Uterus (tissue), 3 donors: ENCODE measurements at regions not wholly inside any gene's neighbourhood (a gene's known extent, or its start where the extent isn't known, plus 50 kb on each side); places are given as distances from the start of the nearest gene placed in this dataset.

Experiments
- DNase-seq, 2 donors: peaks; one replicate each; pipeline ENCODE4 v3.0.0-alpha.2; 2019 to 2020
- H3K27ac ChIP-seq, 2 donors: fragments of 200-600 bp; sonication (generic); 1 replicate in 1 of 2; 2 replicates in 1 of 2; pipeline ENCODE4 v1.5.1; 2016 to 2018
- H3K27me3 ChIP-seq, 2 donors: fragments of 200-600 bp; sonication (generic); one replicate each; pipeline ENCODE4 v1.5.1; 2018 to 2019; ENCODE audit warnings: control low read depth in 1 of 2
- H3K36me3 ChIP-seq, 2 donors: fragments of 200-600 bp; sonication (generic); one replicate each; pipeline ENCODE4 v1.5.1; 2019; ENCODE audit warnings: control low read depth in 1 of 2
- H3K4me1 ChIP-seq, 2 donors: fragments of 200-600 bp; sonication (generic); one replicate each; pipeline ENCODE4 v1.5.1; 2018 to 2019; ENCODE audit warnings: control low read depth in 1 of 2
- H3K4me3 ChIP-seq, 2 donors: fragments of 200-600 bp; sonication (generic); 1 replicate in 1 of 2; 2 replicates in 1 of 2; pipeline ENCODE4 v1.5.1; 2018 to 2019; ENCODE audit warnings: mild to moderate bottlenecking in 1 of 2
- H3K9me3 ChIP-seq, 2 donors: fragments of 200-600 bp; sonication (generic); one replicate each; pipeline ENCODE4 v1.5.1; 2019; ENCODE audit warnings: control low read depth in 1 of 2
- CTCF ChIP-seq, 4 experiments: fragments of 200-600 bp in 2 of 4; fragments of 450-650 bp in 2 of 4; sonication (generic) in 2 of 4; IDR thresholded peaks; one replicate each; pipeline ENCODE4 v1.5.1; 2016 to 2019; ENCODE audit warnings: antibody characterized with exemption in 4 of 4, mild to moderate bottlenecking in 2 of 4, moderate library complexity in 1 of 4
- POLR2A ChIP-seq, 2 donors: fragments of 450-650 bp; IDR thresholded peaks; one replicate each; pipeline ENCODE4 v1.6.1; 2016; ENCODE audit warnings: antibody characterized with exemption in 2 of 2, mild to moderate bottlenecking in 1 of 2, moderate library complexity in 1 of 2
- intact Hi-C: fragments of 100-400 bp; cut with DNase I; formaldehyde crosslinking; loops from one replicate; pipeline ENCODE4 v1.15.1; 2023; ENCODE audit warnings: low total_unique reads
- donor health status: DM: yes; HTN: yes; CAD: no.

DNA sequence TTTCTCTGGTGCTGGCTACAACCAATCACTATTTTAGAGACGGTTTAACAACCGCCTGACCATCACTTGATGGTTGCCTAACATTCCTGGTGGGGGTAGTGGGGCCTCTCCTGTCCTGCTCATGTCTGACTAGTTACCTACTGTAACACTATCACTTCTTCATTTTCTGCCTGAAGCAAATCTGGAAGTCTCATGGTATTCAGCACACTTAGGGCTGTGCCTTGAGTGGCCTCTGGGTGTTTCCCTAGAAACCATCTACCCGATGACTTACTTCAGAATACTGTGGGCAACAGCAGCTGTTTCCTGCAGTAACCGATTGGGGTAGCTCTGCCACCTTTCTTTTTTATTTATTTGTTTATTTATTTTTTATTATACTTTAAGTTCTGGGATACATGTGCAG, 880.1 kb upstream of the INTU start:
- Histone ChIP-seq H3K27ac (no peak overlapping the region), H3K27me3 (no peaks in the 10 kb centered on the region), H3K9me3 (no peaks in the 10 kb centered on the region), H3K4me3 (no peak overlapping the region), H3K4me1 (no peaks in the 10 kb centered on the region), H3K36me3 (no peaks in the 10 kb centered on the region)
- TF ChIP-seq POLR2A (IDR thresholded peaks at IDR 0.05) (no peak), CTCF (IDR thresholded peaks at IDR 0.05) (no peak)
- intact Hi-C loops, result no loop called here
- DNase-seq, result no peak

DNA sequence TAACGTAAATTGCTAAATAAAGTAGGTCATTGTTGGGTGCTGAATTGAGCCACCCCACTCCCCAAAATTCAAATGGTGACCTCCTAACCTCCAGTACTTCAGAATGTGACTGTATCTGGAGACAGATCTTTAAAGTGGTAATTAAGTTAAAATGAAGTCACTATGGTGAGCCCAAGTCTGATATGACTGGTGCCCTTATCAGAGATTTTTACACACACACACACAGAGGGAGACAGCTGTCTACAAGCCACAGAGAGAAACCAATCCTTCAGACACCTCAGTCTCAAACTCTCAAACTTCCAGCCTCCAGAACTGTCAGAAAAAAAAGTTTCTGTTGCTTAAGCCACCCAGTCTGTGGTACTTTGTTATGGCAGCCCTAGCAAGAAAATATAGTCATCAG, 879.2 kb upstream of the INTU start:
- Histone ChIP-seq H3K9me3 (no peaks in the 10 kb centered on the region), H3K27ac (no peak overlapping the region), H3K27me3 (no peaks in the 10 kb centered on the region), H3K4me3 (no peak overlapping the region), H3K4me1 (no peaks in the 10 kb centered on the region), H3K36me3 (no peaks in the 10 kb centered on the region)
- intact Hi-C loops, result no loop called here
- TF ChIP-seq CTCF (IDR thresholded peaks at IDR 0.05) (no peak), POLR2A (IDR thresholded peaks at IDR 0.05) (no peak)
- DNase-seq, result no peak

GRCh38 chr4:126755506-126755905, 877.3 kb upstream of the INTU start:
- H3K27me3 ChIP-seq, result no peaks in the 10 kb centered on the region
- no peak for DNase-seq
- intact Hi-C loops, result no loop called here
- no peaks in the 10 kb centered on the region for H3K4me1 ChIP-seq
- no peak overlapping the region for H3K27ac ChIP-seq
- H3K36me3 ChIP-seq, result no peaks in the 10 kb centered on the region
- H3K9me3 ChIP-seq, result no peaks in the 10 kb centered on the region
- no peak overlapping the region for H3K4me3 ChIP-seq
- TF ChIP-seq POLR2A (IDR thresholded peaks at IDR 0.05) (no peak), CTCF (IDR thresholded peaks at IDR 0.05) (no peak)

DNA sequence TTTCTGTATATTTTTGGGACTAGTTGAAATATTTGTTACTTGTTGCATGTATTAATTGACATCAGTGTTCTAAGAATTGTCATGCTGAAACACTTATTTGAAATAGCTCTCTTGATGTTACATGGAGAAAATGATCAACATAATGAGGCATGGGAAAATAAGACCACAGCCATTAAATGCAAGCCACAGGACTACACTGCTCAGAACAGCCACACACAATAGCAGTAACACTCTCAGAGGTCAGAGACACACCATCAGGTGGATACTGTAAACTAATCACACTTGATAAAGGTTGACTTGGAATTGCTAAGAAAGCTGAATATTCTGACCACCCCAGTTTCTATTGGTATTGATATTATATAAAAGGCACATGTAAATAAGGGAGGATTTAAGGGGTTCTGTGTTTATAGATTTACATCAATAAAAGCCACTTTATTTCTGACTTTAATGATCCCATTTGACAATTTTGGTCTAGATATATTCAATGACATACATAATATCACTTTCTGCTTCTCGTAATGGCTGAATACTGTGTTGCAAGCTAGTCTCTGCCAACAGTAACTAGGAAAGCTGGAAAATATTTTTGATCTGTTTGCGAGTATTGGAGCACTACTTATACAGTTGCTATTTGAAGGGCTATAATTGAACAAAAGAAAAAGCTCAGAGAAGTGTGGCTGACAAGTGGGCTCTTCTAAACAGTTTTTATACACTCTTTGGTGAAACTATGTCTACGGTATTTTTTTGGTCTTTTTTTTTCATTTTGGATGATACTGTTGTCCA, 876.5 kb upstream of the INTU start:
- intact Hi-C loops, result no loop called here
- no peaks in the 10 kb centered on the region for H3K4me1 ChIP-seq
- DNase-seq, result no peak
- H3K27ac ChIP-seq, result no peak overlapping the region
- no peak overlapping the region for H3K4me3 ChIP-seq
- H3K9me3 ChIP-seq, result no peaks in the 10 kb centered on the region
- no peaks in the 10 kb centered on the region for H3K27me3 ChIP-seq
- no peaks in the 10 kb centered on the region for H3K36me3 ChIP-seq
- TF ChIP-seq POLR2A (IDR thresholded peaks at IDR 0.05), result no peak
- no peak for TF ChIP-seq CTCF (IDR thresholded peaks at IDR 0.05)

DNA sequence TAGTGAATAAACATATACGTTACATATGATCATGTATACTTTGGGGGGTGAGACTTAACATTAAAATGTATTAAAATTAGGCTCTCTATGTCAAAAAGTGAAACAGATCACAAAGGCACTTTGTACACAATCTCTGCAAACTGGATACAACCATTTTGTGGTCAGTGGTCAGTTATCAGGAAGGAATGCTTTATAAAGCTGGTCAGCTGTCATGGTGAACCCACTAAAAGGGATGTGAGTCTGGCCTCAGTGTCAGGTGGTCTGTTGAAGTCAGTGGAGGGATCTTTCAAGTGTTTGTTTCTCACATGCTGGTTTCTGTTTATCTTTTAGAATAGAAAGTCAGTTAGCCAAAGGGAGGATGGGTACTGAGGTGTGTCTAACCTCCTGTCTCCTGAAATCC, 875.5 kb upstream of the INTU start:
- H3K9me3 ChIP-seq, result no peaks in the 10 kb centered on the region
- no peaks in the 10 kb centered on the region for H3K36me3 ChIP-seq
- no peak overlapping the region for H3K4me3 ChIP-seq
- no peaks in the 10 kb centered on the region for H3K4me1 ChIP-seq
- H3K27me3 ChIP-seq, result no peaks in the 10 kb centered on the region
- TF ChIP-seq CTCF (IDR thresholded peaks at IDR 0.05) (no peak), POLR2A (IDR thresholded peaks at IDR 0.05) (no peak)
- intact Hi-C loops, result no loop called here
- H3K27ac ChIP-seq, result no peak overlapping the region
- DNase-seq, result no peak
